CD14-positive monocyte (primary cell): ENCODE measurements at regions not wholly inside any gene's neighbourhood (a gene's known extent, or its start where the extent isn't known, plus 50 kb on each side); places are given as distances from the start of the nearest gene placed in this dataset.

Experiments
- DNase-seq, 3 donors: peaks; one replicate each; pipeline ENCODE4 v3.0.0-alpha.2; 2011 to 2022
- H2AFZ ChIP-seq: 2 replicates; pipeline ENCODE4 v1.6.0; 2012; ENCODE audit warnings: mild to moderate bottlenecking, low read depth, low read length, inconsistent platforms; ENCODE audit not compliant: insufficient read depth, poor library complexity, severe bottlenecking
- H3K27ac ChIP-seq, 2 donors: 1 replicate in 1 of 2; 2 replicates in 1 of 2; pipeline ENCODE4 v1.5.1; 2012 to 2013; ENCODE audit warnings: low read length in 2 of 2, control low read depth in 1 of 2, inconsistent platforms in 1 of 2, low read depth in 1 of 2, mild to moderate bottlenecking in 1 of 2
- H3K27me3 ChIP-seq, 2 donors: one replicate each; pipeline versions ENCODE4 v1.6.0 to v1.6.1; 2011 to 2013; ENCODE audit warnings: low read length in 2 of 2; ENCODE audit not compliant: control insufficient read depth in 2 of 2, insufficient read depth in 2 of 2
- H3K36me3 ChIP-seq, 2 donors: replicated peaks in 1 of 2; 1 replicate in 1 of 2; 2 replicates in 1 of 2; pipeline versions ENCODE4 v1.5.1 to v1.6.1; 2012 to 2013; ENCODE audit warnings: low read length in 2 of 2, control low read depth in 1 of 2, inconsistent platforms in 1 of 2, mild to moderate bottlenecking in 1 of 2; ENCODE audit not compliant: insufficient read depth in 2 of 2, control insufficient read depth in 1 of 2
- H3K4me1 ChIP-seq, 2 donors: 1 replicate in 1 of 2; 2 replicates in 1 of 2; pipeline versions ENCODE4 v1.5.1 to v1.6.1; 2012 to 2013; ENCODE audit warnings: low read length in 2 of 2, control low read depth in 1 of 2, inconsistent platforms in 1 of 2, mild to moderate bottlenecking in 1 of 2, moderate library complexity in 1 of 2; ENCODE audit not compliant: insufficient read depth in 2 of 2, control insufficient read depth in 1 of 2
- H3K4me2 ChIP-seq: replicated peaks from 2 replicates; pipeline ENCODE3; 2012; ENCODE audit warnings: low read length, moderate library complexity, mild to moderate bottlenecking; ENCODE audit not compliant: poor library complexity, severe bottlenecking; ENCODE audit errors: extremely low read depth
- H3K4me3 ChIP-seq, 3 experiments: fragments of 200-600 bp in 1 of 3; sonication (generic) in 1 of 3; replicated peaks in 1 of 3; 1 replicate in 2 of 3; 2 replicates in 1 of 3; pipeline ENCODE4 v1.5.1; 2011 to 2013; ENCODE audit warnings: low read length in 3 of 3, mild to moderate bottlenecking in 3 of 3, control low read depth in 2 of 3, low read depth in 2 of 3, inconsistent platforms in 1 of 3, moderate library complexity in 1 of 3
- H3K79me2 ChIP-seq: 2 replicates; pipeline ENCODE4 v1.6.0; 2012; ENCODE audit warnings: mild to moderate bottlenecking, control low read depth, inconsistent platforms, low read length, moderate library complexity; ENCODE audit not compliant: insufficient read depth
- H3K9ac ChIP-seq: 2 replicates; pipeline ENCODE4 v1.6.0; 2017; ENCODE audit warnings: low read length, mild to moderate bottlenecking; ENCODE audit not compliant: insufficient read depth, poor library complexity, severe bottlenecking
- H3K9me3 ChIP-seq, 2 donors: replicated peaks in 1 of 2; 1 replicate in 1 of 2; 2 replicates in 1 of 2; pipeline versions ENCODE4 v1.5.1 to v1.6.1; 2012 to 2013; ENCODE audit warnings: low read length in 2 of 2, control low read depth in 1 of 2; ENCODE audit not compliant: control insufficient read depth in 1 of 2, insufficient read depth in 1 of 2
- H4K20me1 ChIP-seq: 2 replicates; pipeline ENCODE4 v1.6.0; 2012; ENCODE audit warnings: mild to moderate bottlenecking, low read length, control low read depth, moderate library complexity; ENCODE audit not compliant: insufficient read depth
- H3K27ac Mint-ChIP-seq, 7 donors: one replicate each; pipeline ENCODE4 v1.8.0; 2020; ENCODE audit warnings: mild to moderate bottlenecking in 7 of 7, mixed read lengths in 7 of 7, moderate library complexity in 6 of 7, inconsistent platforms in 2 of 7
- H3K27me3 Mint-ChIP-seq, 3 donors: one replicate each; pipeline ENCODE4 v1.8.0; 2021 to 2022; ENCODE audit warnings: low read depth in 3 of 3, mild to moderate bottlenecking in 3 of 3, mixed read lengths in 3 of 3, moderate library complexity in 3 of 3, inconsistent platforms in 1 of 3
- H3K36me3 Mint-ChIP-seq, 2 donors: one replicate each; pipeline ENCODE4 v1.8.0; 2020; ENCODE audit warnings: mixed read lengths in 2 of 2, inconsistent platforms in 1 of 2, mild to moderate bottlenecking in 1 of 2
- H3K4me1 Mint-ChIP-seq: one replicate; pipeline ENCODE4 v1.8.0; 2020; ENCODE audit warnings: mild to moderate bottlenecking, mixed read lengths
- H3K4me3 Mint-ChIP-seq, 2 donors: one replicate each; pipeline ENCODE4 v1.8.0; 2020; ENCODE audit warnings: mild to moderate bottlenecking in 2 of 2, mixed read lengths in 2 of 2, moderate library complexity in 1 of 2
- H3K9me3 Mint-ChIP-seq, 7 donors: one replicate each; pipeline ENCODE4 v1.8.0; 2020 to 2022; ENCODE audit warnings: mixed read lengths in 7 of 7, mild to moderate bottlenecking in 6 of 7, moderate library complexity in 6 of 7, inconsistent platforms in 2 of 7
- CTCF ChIP-seq: fragments of 200-600 bp; IDR thresholded peaks from one replicate; pipeline ENCODE4 v1.8.0; 2022; ENCODE audit warnings: antibody characterized with exemption, mild to moderate bottlenecking
- WGBS: methylation state at CpG from one replicate; pipeline ENCODE4 v1.1.5; 2013; ENCODE audit warnings: missing lambda C conversion rate; ENCODE audit not compliant: insufficient coverage; 5-methylcytosine and 5-hydroxymethylcytosine counted together
- intact Hi-C, 2 donors: fragments of 100-400 bp; cut with micrococcal nuclease; formaldehyde crosslinking; loops; one replicate each; pipeline versions ENCODE4 v1.15.0 to v1.15.1; 2023

DNA sequence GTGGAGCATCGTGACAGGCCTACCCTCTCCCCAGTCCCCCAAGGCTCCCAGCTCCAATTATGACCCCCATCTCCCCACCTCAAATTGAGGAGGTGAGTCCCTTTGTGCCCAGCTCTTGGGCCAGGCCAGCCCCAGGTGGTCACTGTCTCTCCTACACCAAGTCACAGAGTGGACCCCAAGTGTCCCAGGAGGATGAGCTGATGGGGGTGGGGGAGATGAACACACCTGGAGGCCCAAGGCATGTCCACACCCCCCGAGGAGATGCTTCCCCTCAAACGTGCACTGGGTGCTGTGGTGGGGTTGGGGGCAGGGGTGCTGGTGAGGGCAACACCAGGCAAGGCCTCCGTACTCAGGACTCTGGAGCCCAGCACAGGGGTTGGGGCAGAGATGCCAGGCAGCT, 73.2 kb downstream of the RBFOX3 start:
- H3K4me3 Mint-ChIP-seq, result no peak overlapping the region
- H3K9me3 ChIP-seq, result no peaks in the 10 kb centered on the region
- H4K20me1 ChIP-seq, result no peaks in the 10 kb centered on the region
- H3K9me3 Mint-ChIP-seq, result peaks cover 0 to 1% (median 0%) of the 10 kb centered on the region in 7 donors
- H3K36me3 Mint-ChIP-seq, result no peaks in the 10 kb centered on the region
- no peaks in the 10 kb centered on the region for H3K4me1 Mint-ChIP-seq
- H3K27me3 ChIP-seq, result no peaks in the 10 kb centered on the region
- no peak overlapping the region for H3K4me3 ChIP-seq
- H3K27me3 Mint-ChIP-seq, result peaks cover 0 to 7% (median 4%) of the 10 kb centered on the region in 3 donors
- H3K79me2 ChIP-seq, result no peaks in the 10 kb centered on the region
- DNase-seq, result no peak
- H3K4me2 ChIP-seq, result no peak overlapping the region
- no peak overlapping the region for H3K27ac Mint-ChIP-seq
- no peaks in the 10 kb centered on the region for H3K36me3 ChIP-seq
- no peak overlapping the region for H3K27ac ChIP-seq
- no peak for TF ChIP-seq CTCF
- no peaks in the 10 kb centered on the region for H3K4me1 ChIP-seq
- no peak overlapping the region for H2AFZ ChIP-seq
- no peak overlapping the region for H3K9ac ChIP-seq
- intact Hi-C loops, result no loop called here
- WGBS, result 77% methylated on average over 3 of the region's 4 CpGs

- Mint-ChIP-seq H3K4me1 (no peaks in the 10 kb centered on the region), H3K27me3 (peaks cover 0 to 8% (median 6%) of the 10 kb centered on the region in 3 donors), H3K4me3 (no peak overlapping the region), H3K36me3 (no peaks in the 10 kb centered on the region), H3K9me3 (peaks cover 0 to 1% (median 0%) of the 10 kb centered on the region in 7 donors), H3K27ac (peak overlapping the region in 1 of 7 donors; percentile 40)
- H3K27ac ChIP-seq, result no peak overlapping the region
- no peak overlapping the region for H2AFZ ChIP-seq
- WGBS, result 89% methylated on average over 7 of the region's 7 CpGs
- H3K9ac ChIP-seq, result no peak overlapping the region
- no peaks in the 10 kb centered on the region for H3K9me3 ChIP-seq
- no peaks in the 10 kb centered on the region for H3K36me3 ChIP-seq
- H3K4me1 ChIP-seq, result no peaks in the 10 kb centered on the region
- no peak for DNase-seq
- H4K20me1 ChIP-seq, result no peaks in the 10 kb centered on the region
- H3K27me3 ChIP-seq, result no peaks in the 10 kb centered on the region
- H3K4me3 ChIP-seq, result no peak overlapping the region
- no peak overlapping the region for H3K4me2 ChIP-seq
- no peak for TF ChIP-seq CTCF
- H3K79me2 ChIP-seq, result no peaks in the 10 kb centered on the region
- intact Hi-C loops, result no loop called here
Measured at GRCh38 chr17:79537061-79537460, 73.8 kb downstream of the RBFOX3 start.
